GM18868 (cell line): ENCODE measurements at regions not wholly inside any gene's neighbourhood (a gene's known extent, or its start where the extent isn't known, plus 50 kb on each side); places are given as distances from the start of the nearest gene placed in this dataset.
"Not testable (repeated sequence)": the region's sequence is repeated elsewhere in the genome, so short reads cannot be mapped to it uniquely, and the experiment has no call there.

Experiments
- ATAC-seq: cut with Tn5 transposase; IDR thresholded peaks from one replicate; pipeline ENCODE4 v1.9.1; 2021; ENCODE audit warnings: mild to moderate bottlenecking, moderate library complexity; ENCODE audit not compliant: unreplicated experiment

DNA sequence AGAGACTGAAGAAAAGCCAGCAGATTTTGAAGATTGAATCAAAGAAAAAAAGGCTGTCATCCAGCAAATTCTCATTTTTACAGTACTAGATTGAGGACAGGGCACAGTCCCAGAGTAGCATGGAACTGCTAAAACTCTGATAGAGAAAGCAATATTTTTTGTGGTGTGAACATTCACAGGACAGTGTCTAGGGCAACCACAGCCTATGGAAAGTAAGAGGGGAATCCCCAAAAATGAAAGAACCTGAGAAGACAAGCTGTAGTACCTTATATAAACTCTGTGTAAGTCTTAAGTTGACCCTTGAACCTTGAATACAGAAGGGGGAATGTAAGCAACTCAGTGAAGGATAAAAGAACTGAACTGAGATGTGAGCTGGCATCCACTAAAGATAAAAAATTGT, 540.3 kb downstream of the HINT1 start:
- no peak for ATAC-seq

- no peak for ATAC-seq
Observed at GRCh38 chr5:130616161-130616560, 548.9 kb downstream of the HINT1 start.

GRCh38 chr5:130605234-130605633, 559.8 kb downstream of the HINT1 start:
- no peak for ATAC-seq

DNA sequence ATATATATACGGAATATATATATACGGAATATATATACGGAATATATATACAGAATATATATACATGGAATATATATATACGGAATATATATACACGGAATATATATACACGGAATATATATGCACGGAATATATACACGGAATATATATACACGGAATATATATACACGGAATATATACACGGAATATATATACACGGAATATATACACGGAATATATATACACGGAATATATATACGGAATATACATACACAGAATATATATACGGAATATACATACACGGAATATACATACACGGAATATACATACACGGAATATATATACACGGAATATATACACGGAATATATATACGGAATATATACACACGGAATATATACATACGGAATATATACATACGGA, 568.4 kb downstream of the HINT1 start:
- ATAC-seq: not testable (repeated sequence)

- no peak for ATAC-seq
Observed at GRCh38 chr5:130580264-130580663, 584.8 kb downstream of the HINT1 start.

DNA sequence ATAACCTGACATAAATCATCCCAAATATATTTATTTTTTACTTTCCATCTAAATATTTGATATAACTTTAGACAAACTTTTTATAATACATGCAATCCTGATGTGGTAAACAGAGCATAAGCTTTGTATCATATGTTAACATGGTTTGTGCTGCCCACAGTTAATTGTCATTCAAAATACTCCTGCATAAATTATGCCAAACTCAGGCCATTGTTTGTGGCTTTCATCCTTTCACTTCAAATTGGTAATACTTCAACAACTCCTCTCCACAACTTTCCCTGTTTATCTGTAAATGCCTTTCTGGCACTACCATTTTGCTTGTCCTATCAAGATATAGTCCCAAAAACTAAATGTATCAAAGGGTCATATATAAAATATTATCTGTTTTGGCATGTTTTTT, 586.7 kb downstream of the HINT1 start:
- ATAC-seq: no peak

DNA sequence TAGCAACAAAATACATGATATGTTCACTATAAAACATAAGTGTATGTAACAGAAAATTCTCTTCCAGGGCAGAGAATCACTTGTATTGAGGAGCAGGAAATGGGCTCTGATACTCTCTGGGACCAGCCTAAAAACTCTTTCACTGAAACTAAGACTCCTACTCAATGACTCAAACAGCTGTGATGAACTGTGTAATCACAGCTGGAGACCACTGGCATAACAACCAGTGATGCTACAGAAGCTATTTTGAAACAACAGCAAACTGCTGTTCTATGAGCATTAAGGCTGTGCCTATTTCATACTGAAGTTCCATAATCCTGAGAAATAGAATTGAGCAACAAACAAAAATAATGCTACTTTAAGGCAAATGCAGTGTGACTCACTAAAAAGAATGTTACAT, 594.0 kb downstream of the HINT1 start:
- ATAC-seq: no peak

DNA sequence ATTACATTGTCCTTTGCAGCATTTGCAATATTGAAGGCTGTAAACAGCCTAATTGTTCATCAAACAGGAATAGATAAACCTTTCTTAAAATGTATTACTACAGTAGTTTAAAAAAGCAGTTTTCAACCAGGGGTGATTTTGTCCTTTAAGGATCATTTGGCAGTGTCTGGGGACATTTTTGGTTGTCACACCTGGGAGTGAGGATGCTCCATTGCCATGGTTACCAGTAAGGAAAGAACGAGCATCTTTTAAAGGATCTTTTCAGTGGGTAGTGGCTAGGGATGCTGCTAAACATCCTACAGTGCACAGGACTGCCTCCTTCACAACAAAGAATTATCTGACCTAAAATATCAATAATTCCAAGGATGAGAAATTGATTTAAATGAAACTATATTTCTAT, 596.3 kb downstream of the HINT1 start:
- ATAC-seq: no peak

GRCh38 chr5:130555429-130555828, 609.6 kb downstream of the HINT1 start:
- no peak for ATAC-seq

GRCh38 chr5:130550562-130550928, 614.5 kb downstream of the HINT1 start:
- ATAC-seq: no peak

DNA sequence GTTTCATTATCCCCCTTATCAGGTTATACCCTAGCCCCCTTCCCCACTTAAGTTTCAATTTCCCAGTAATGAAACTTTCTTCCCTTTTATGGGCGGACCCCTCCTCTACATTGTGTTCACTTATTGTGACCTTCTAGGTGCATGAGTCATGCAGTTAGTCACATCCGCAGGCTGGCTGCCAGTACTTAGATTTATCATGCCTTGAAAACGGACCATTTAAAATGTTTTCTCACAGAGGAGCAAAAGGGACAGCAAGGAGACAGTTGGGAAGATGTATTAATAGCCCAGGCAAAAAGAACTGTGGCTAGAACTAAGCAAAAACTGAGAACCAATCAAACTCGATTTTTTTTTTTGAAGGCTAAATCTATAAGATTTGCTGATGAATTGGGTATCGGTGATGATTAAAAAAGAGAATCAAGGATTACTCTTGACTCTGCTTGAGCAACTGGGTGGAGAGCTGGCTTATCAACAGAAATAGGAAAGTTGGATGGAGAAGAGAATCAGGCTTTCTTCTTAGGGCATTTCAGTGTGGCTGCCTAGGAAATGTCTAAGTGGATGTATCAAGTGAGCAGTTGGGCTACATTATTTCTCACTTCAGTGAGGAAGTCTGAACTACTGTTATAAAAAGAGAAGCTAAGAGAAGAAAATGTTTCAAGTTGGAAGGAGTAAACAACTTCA, 615.0 kb downstream of the HINT1 start:
- ATAC-seq: no peak

- no peak for ATAC-seq
Observed at GRCh38 chr5:130546211-130546610, 618.8 kb downstream of the HINT1 start.

- no peak for ATAC-seq
Observed at GRCh38 chr5:130545291-130545690, 619.8 kb downstream of the HINT1 start.

DNA sequence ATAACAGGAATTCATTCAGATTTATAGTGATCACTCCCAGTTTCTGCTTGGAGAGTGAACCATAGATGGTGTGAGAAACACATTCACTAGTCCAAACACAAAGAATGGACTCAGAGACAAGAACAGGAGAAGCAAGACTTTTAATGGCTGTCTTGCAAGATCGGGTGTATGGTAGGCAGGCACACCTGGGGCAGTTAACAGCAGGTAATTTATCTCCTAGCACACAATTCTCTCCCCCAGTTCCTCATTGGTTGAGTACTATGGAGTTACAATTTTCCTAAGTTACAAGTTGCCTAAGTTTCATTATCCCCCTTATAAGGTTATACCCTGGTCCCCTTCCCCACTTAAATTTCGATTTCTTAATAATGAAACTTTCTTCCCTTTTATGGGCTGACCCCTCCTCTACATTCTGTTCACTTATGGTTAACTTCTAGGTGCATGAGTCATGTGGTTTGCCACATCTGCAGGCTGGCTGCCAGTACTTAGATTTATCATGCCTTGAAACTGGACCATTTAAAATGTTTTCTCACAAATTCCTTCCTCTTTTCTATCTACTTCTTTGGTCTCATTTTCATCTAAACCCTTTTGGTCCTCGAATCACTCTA, 623.3 kb downstream of the HINT1 start:
- ATAC-seq: peak; percentile 77

GRCh38 chr5:130536691-130537090, 628.4 kb downstream of the HINT1 start:
- no peak for ATAC-seq

- no peak for ATAC-seq
Observed at GRCh38 chr5:130532786-130533185, 628.5 kb downstream of the CHSY3 start.

- no peak for ATAC-seq
Observed at GRCh38 chr5:130529511-130530485, 625.5 kb downstream of the CHSY3 start.

DNA sequence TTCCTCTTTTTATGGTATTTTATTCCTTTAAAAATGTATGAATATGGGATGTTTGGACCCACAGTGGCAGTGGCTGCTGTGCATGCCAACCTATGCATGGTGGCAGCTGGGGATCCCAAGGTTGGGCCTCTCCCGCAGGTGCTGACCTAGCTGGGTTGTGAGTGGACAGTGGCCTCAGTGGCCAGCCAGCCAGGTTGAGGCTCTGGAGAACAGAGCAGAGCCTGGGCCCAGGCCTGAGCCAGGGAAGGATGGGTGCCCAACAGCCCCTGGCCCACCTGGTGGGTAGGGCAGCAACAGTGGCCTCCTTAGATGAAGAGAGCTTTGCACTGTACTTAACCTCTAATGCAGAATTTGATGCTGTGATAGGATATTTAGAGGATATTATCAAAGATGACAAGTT, 624.8 kb downstream of the CHSY3 start:
- no peak for ATAC-seq

- ATAC-seq: no peak
Observed at GRCh38 chr5:130528474-130528873, 624.2 kb downstream of the CHSY3 start.

DNA sequence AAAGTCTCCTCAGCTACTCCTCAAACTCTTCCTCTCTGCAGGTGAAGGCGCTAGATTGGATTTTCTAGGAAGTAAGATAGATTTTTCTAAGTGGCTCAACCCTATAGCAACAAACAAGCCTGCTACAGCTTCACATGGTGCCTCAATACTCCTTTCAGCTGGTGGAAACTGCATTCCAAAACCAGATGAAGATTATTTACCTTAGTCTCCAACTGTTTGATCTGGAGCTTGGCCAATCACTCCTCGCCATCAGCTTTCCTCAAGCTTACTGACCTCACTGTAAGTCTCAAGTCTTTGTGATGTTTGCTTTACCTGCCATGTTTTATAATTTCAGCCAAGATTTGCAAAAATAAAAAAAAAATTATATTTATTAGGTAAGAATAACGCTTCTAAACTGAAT, 622.4 kb downstream of the CHSY3 start:
- no peak for ATAC-seq

GRCh38 chr5:130520211-130520610, 615.9 kb downstream of the CHSY3 start:
- ATAC-seq: no peak
